PC-9 (cell line): ENCODE measurements at regions not wholly inside any gene's neighbourhood (a gene's known extent, or its start where the extent isn't known, plus 50 kb on each side); places are given as distances from the start of the nearest gene placed in this dataset.

Source experiments
- BruUV-seq: library from RNA; stranded (reverse); fragments of 400-500 nt; replicated peaks from 2 replicates; lab custom pipeline; 2021; lab: Mats Ljungman, UMichigan
- CTCF ChIA-PET: fragments of 300-600 bp; sonication (Branson Sonifier 250); formaldehyde crosslinking; loops from one replicate; lab custom pipeline; 2022; ENCODE audit warnings: antibody characterized with exemption; lab: Charles Lee
- POLR2A ChIA-PET: fragments of 300-600 bp; sonication (Branson Sonifier 250); formaldehyde crosslinking; loops from one replicate; lab custom pipeline; 2022; ENCODE audit warnings: antibody characterized with exemption; ENCODE audit not compliant: unreplicated experiment; lab: Charles Lee
- DNase-seq, 2 experiments: peaks; one replicate each; pipeline versions ENCODE4 v3.0.0 to v3.0.0-alpha.2; 2015 to 2022; ENCODE audit warnings: mixed read lengths in 1 of 2
- H2AFZ ChIP-seq: fragments of 200-600 bp; sonication (generic); 2 replicates; pipeline ENCODE4 v1.8.1; 2017; ENCODE audit warnings: antibody characterized with exemption
- H3F3A ChIP-seq: fragments of 200-600 bp; sonication (generic); 2 replicates; pipeline ENCODE4 v1.8.1; 2017; ENCODE audit warnings: antibody characterized with exemption, mild to moderate bottlenecking, low read depth; ENCODE audit not compliant: insufficient read depth
- H3K27ac ChIP-seq: fragments of 200-600 bp; sonication (generic); 2 replicates; pipeline ENCODE4 v1.6.1; 2016; ENCODE audit warnings: mixed run types
- H3K27me3 ChIP-seq: fragments of 200-600 bp; sonication (generic); 2 replicates; pipeline ENCODE4 v1.6.1; 2016; ENCODE audit warnings: low read depth, mixed run types; ENCODE audit not compliant: insufficient read depth
- H3K36me3 ChIP-seq: fragments of 200-600 bp; sonication (generic); 2 replicates; pipeline ENCODE4 v1.6.1; 2016; ENCODE audit warnings: low read depth, mixed run types
- H3K4me1 ChIP-seq: fragments of 200-600 bp; sonication (generic); replicated peaks from 2 replicates; pipeline ENCODE4 v1.6.1; 2016; ENCODE audit warnings: mixed run types; ENCODE audit not compliant: insufficient read depth
- H3K4me2 ChIP-seq: fragments of 200-600 bp; sonication (generic); 2 replicates; pipeline ENCODE4 v1.6.1; 2017; ENCODE audit warnings: mixed run types
- H3K4me3 ChIP-seq: fragments of 200-600 bp; sonication (generic); 2 replicates; pipeline ENCODE4 v1.6.1; 2016; ENCODE audit warnings: mixed run types
- H3K79me2 ChIP-seq: fragments of 200-600 bp; sonication (generic); 2 replicates; pipeline ENCODE4 v1.6.1; 2017; ENCODE audit warnings: low read depth, mixed run types
- H3K9me2 ChIP-seq: fragments of 200-600 bp; sonication (generic); 2 replicates; pipeline ENCODE4 v1.8.1; 2017; ENCODE audit warnings: mild to moderate bottlenecking; ENCODE audit not compliant: insufficient read depth
- H3K9me3 ChIP-seq: fragments of 200-600 bp; sonication (generic); 2 replicates; pipeline ENCODE4 v1.8.1; 2016; ENCODE audit warnings: low read depth; ENCODE audit not compliant: insufficient read depth
- H4K20me1 ChIP-seq: fragments of 200-600 bp; sonication (generic); 2 replicates; pipeline ENCODE4 v1.8.1; 2017; ENCODE audit not compliant: insufficient read depth
- EZH2 ChIP-seq: fragments of 200-600 bp; sonication (generic); IDR thresholded peaks from 2 replicates; pipeline ENCODE4 v1.8.0; 2017; ENCODE audit warnings: antibody characterized with exemption, low read depth
- intact Hi-C: fragments of 100-400 bp; cut with micrococcal nuclease; formaldehyde crosslinking; loops from one replicate; pipeline ENCODE4 v1.10.0; 2022; ENCODE audit not compliant: unreplicated experiment
- TF ChIP-seq, protein P1 (sequence below): fragments of 200-600 bp; sonication (generic); conservative IDR thresholded peaks from 2 replicates; pipeline ENCODE4 v1.6.1; 2017; ENCODE audit warnings: mixed run types, antibody characterized with exemption, mild to moderate bottlenecking, moderate library complexity

- no TSS peak for BruUV-seq
- TF ChIP-seq, protein P1, sequence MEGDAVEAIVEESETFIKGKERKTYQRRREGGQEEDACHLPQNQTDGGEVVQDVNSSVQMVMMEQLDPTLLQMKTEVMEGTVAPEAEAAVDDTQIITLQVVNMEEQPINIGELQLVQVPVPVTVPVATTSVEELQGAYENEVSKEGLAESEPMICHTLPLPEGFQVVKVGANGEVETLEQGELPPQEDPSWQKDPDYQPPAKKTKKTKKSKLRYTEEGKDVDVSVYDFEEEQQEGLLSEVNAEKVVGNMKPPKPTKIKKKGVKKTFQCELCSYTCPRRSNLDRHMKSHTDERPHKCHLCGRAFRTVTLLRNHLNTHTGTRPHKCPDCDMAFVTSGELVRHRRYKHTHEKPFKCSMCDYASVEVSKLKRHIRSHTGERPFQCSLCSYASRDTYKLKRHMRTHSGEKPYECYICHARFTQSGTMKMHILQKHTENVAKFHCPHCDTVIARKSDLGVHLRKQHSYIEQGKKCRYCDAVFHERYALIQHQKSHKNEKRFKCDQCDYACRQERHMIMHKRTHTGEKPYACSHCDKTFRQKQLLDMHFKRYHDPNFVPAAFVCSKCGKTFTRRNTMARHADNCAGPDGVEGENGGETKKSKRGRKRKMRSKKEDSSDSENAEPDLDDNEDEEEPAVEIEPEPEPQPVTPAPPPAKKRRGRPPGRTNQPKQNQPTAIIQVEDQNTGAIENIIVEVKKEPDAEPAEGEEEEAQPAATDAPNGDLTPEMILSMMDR = no peak
- TF ChIP-seq EZH2 = no peak
- intact Hi-C loops = no loop called here
Observed at GRCh38 chr4:104940927-104941326, 205.7 kb upstream of the TET2 start.

DNA sequence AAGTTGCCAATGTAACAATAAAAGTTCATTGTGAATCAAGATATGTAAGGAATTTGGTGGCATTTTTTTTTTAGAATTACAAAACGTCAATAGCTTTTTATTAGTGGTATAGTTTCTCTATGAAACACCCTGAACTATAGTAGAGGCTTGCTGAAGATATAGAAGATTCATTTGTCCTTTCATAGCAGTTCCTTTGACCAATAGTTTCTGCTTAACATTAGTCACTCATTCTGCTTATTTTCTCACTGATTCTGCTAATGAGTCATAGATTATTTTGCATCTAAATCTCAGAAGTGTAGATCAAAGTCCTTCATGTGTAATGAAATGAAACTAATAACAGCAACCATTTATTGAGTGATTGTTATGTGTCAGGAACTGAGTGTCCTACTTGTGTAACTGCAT is 205.0 kb upstream of the TET2 start:
- no peaks in the 10 kb centered on the region for H3K9me2 ChIP-seq
- H3K27ac ChIP-seq = no peak overlapping the region
- H4K20me1 ChIP-seq = no peaks in the 10 kb centered on the region
- no peak overlapping the region for H3K4me2 ChIP-seq
- ChIA-PET POLR2A (interaction anchor here (0.7 kb wide), 1 partner anchor 175 kb away, joined by 6 read pairs; no protein-coding TSS in a partner anchor), CTCF (no interaction called here)
- no peaks in the 10 kb centered on the region for H3F3A ChIP-seq
- no peaks in the 10 kb centered on the region for H3K36me3 ChIP-seq
- no peak for DNase-seq
- no peak overlapping the region for H3K4me3 ChIP-seq
- no TSS peak for BruUV-seq
- intact Hi-C loops = no loop called here
- no peaks in the 10 kb centered on the region for H3K79me2 ChIP-seq
- H3K9me3 ChIP-seq = no peaks in the 10 kb centered on the region
- H3K4me1 ChIP-seq = no peaks in the 10 kb centered on the region
- no peak for TF ChIP-seq EZH2
- TF ChIP-seq, protein P1 = no peak
- H2AFZ ChIP-seq = no peak overlapping the region
- H3K27me3 ChIP-seq = no peaks in the 10 kb centered on the region

More at GRCh38 chr4:104940927-104941326, 205.7 kb upstream of the TET2 start:
- ChIA-PET CTCF (no interaction called here), POLR2A (no interaction called here)
- no peak for DNase-seq
- H4K20me1 ChIP-seq = no peaks in the 10 kb centered on the region
- no peak overlapping the region for H2AFZ ChIP-seq
- no peaks in the 10 kb centered on the region for H3K9me3 ChIP-seq
- no peaks in the 10 kb centered on the region for H3K4me1 ChIP-seq
- no peaks in the 10 kb centered on the region for H3F3A ChIP-seq
- no peaks in the 10 kb centered on the region for H3K36me3 ChIP-seq
- no peaks in the 10 kb centered on the region for H3K27me3 ChIP-seq
- H3K79me2 ChIP-seq = no peaks in the 10 kb centered on the region
- no peak overlapping the region for H3K4me3 ChIP-seq
- no peak overlapping the region for H3K4me2 ChIP-seq
- H3K27ac ChIP-seq = no peak overlapping the region
- no peaks in the 10 kb centered on the region for H3K9me2 ChIP-seq

DNA sequence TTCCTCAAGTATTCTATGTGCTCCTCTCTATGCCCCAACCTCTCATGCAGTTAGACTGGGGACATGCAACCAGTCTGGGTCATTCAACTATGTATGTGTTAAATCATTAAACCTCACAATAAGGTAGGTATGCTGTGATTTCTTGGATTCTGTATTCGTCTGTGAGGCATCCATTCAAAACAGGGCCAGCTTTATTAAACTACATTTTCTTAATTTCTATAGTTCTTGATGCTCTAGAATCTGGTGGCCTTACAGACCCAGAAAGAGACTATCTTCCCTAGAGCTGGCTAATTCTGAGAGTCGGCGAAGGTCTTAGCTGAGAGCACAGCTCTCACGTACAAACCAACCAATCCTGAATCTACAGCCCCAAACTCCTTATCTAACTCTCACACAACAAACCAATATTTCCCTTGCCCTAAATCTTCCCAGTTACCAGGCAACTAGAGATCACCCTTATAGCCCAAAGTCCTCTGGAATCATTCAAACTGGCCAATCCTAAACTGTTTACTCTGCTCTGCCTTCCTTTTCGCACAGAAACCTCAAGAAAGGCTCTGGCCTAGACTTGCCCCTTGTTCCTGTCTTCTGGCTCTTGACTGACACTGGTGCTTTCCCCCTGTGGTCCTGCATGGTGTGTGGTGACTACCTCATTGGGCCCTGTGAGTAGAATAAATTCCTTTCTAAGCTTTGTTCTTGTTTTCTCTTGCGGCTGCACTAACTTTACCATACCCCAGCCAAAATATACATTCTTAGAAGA is 203.5 kb upstream of the TET2 start:
- TF ChIP-seq EZH2 = no peak
- TF ChIP-seq, protein P1 = no peak
- no peaks in the 10 kb centered on the region for H3K9me2 ChIP-seq
- no peak overlapping the region for H3K27ac ChIP-seq
- H3K4me3 ChIP-seq = no peak overlapping the region
- no peak overlapping the region for H3K4me2 ChIP-seq
- no peaks in the 10 kb centered on the region for H3K79me2 ChIP-seq
- H4K20me1 ChIP-seq = no peaks in the 10 kb centered on the region
- CTCF ChIA-PET = no interaction called here
- no peaks in the 10 kb centered on the region for H3K36me3 ChIP-seq
- DNase-seq = no peak
- H2AFZ ChIP-seq = no peak overlapping the region
- BruUV-seq = no TSS peak
- H3K27me3 ChIP-seq = no peaks in the 10 kb centered on the region
- intact Hi-C loops = no loop called here
- no peaks in the 10 kb centered on the region for H3F3A ChIP-seq
- H3K9me3 ChIP-seq = no peaks in the 10 kb centered on the region
- no peaks in the 10 kb centered on the region for H3K4me1 ChIP-seq
- POLR2A ChIA-PET = no interaction called here
